ENCODE measurements at regions not wholly inside any gene's neighbourhood (a gene's known extent, or its start where the extent isn't known, plus 50 kb on each side); places are given as distances from the start of the nearest gene placed in this dataset.

- TF ChIP-seq HDAC8 (tag; IDR thresholded peaks at IDR 0.05) (no peak), U2AF1 (optimal IDR thresholded peaks at IDR 0.05; ENCODE audit: low read depth, low read length) (no peak), ZNF253 (CRISPR knock-in tag; conservative IDR thresholded peaks at IDR 0.05) (no peak), PCBP2 (IDR thresholded peaks at IDR 0.05; ENCODE audit: low read depth, low read length, poor library complexity, severe bottlenecking) (no peak), KLF16 (IDR thresholded peaks at IDR 0.05) (no peak), MYC (IDR thresholded peaks at IDR 0.05; ENCODE audit: low read depth, low read length) (no peak), MYC (CRISPR knock-in tag; IDR thresholded peaks at IDR 0.05; ENCODE audit: borderline replicate concordance, low read depth) (no peak), NFE2L1 (tag; IDR thresholded peaks at IDR 0.05; ENCODE audit: borderline replicate concordance, low read depth) (no peak), MAX (CRISPR knock-in tag; IDR thresholded peaks at IDR 0.05) (no peak), EZH2 (IDR thresholded peaks at IDR 0.05; ENCODE audit: borderline replicate concordance, low read depth, low read length) (no peak), JUN (IDR thresholded peaks at IDR 0.05; ENCODE audit: borderline replicate concordance, low read depth, low read length) (no peak), JUN (CRISPR knock-in tag; IDR thresholded peaks at IDR 0.05; ENCODE audit: borderline replicate concordance) (no peak), ZNF347 (CRISPR knock-in tag; IDR thresholded peaks at IDR 0.05; ENCODE audit: low read depth) (no peak), ASH1L (IDR thresholded peaks at IDR 0.05; ENCODE audit: borderline replicate concordance, low read depth, partially characterized antibody) (no peak), ATF2 (CRISPR knock-in tag; IDR thresholded peaks at IDR 0.05) (no peak)
Observed at GRCh38 chr15:91605576-91605975, 247.9 kb upstream of the SLCO3A1 start.
